Fibroblast of lung (primary cell): ENCODE measurements at regions not wholly inside any gene's neighbourhood (a gene's known extent, or its start where the extent isn't known, plus 50 kb on each side); places are given as distances from the start of the nearest gene placed in this dataset.
"Not testable (repeated sequence)": the region's sequence is repeated elsewhere in the genome, so short reads cannot be mapped to it uniquely, and the experiment has no call there.

Experiments used
- DNase-seq, 2 donors: peaks; one replicate each; pipeline versions ENCODE4 v3.0.0 to v3.0.0-alpha.2; 2010; ENCODE audit warnings: low read depth in 2 of 2
- H2AFZ ChIP-seq: 2 replicates; pipeline ENCODE4 v1.5.1; 2012; ENCODE audit warnings: low read length, control low read depth, inconsistent platforms
- H3K27ac ChIP-seq: 2 replicates; pipeline ENCODE4 v1.5.1; 2011; ENCODE audit warnings: low read length, control low read depth; ENCODE audit not compliant: insufficient read depth
- H3K27me3 ChIP-seq: 2 replicates; pipeline ENCODE4 v1.5.1; 2011; ENCODE audit warnings: mild to moderate bottlenecking, low read length; ENCODE audit not compliant: control insufficient read depth, insufficient read depth
- H3K36me3 ChIP-seq: 2 replicates; pipeline ENCODE4 v1.5.1; 2011; ENCODE audit warnings: low read length; ENCODE audit not compliant: control insufficient read depth, insufficient read depth
- H3K4me1 ChIP-seq: 2 replicates; pipeline ENCODE4 v1.5.1; 2011; ENCODE audit warnings: low read length; ENCODE audit not compliant: control insufficient read depth, insufficient read depth; ENCODE audit errors: extremely low read depth
- H3K4me2 ChIP-seq: 2 replicates; pipeline ENCODE4 v1.5.1; 2011; ENCODE audit warnings: low read length, control low read depth; ENCODE audit not compliant: insufficient read depth; ENCODE audit errors: extremely low read depth
- H3K4me3 ChIP-seq, 4 experiments: fragments of 200-600 bp in 1 of 4; sonication (generic) in 1 of 4; replicated peaks in 1 of 4; 2 replicates each; pipeline ENCODE4 v1.5.1; 2011 to 2016; ENCODE audit warnings: low read length in 4 of 4, low read depth in 3 of 4, mild to moderate bottlenecking in 3 of 4, control low read depth in 2 of 4, inconsistent platforms in 1 of 4, mixed read lengths in 1 of 4; ENCODE audit not compliant: insufficient read depth in 1 of 4; ENCODE audit errors: control extremely low read depth in 1 of 4
- H3K79me2 ChIP-seq: 2 replicates; pipeline ENCODE4 v1.5.1; 2012; ENCODE audit warnings: mild to moderate bottlenecking, low read length, inconsistent platforms; ENCODE audit not compliant: control insufficient read depth, insufficient read depth
- H3K9ac ChIP-seq: 2 replicates; pipeline ENCODE4 v1.5.1; 2011; ENCODE audit warnings: mild to moderate bottlenecking, low read length, control low read depth; ENCODE audit not compliant: insufficient read depth
- H3K9me3 ChIP-seq: 2 replicates; pipeline ENCODE4 v1.5.1; 2012; ENCODE audit warnings: low read depth, low read length; ENCODE audit not compliant: control insufficient read depth, insufficient read depth
- H4K20me1 ChIP-seq: 2 replicates; pipeline ENCODE4 v1.5.1; 2011; ENCODE audit warnings: low read length; ENCODE audit not compliant: control insufficient read depth, insufficient read depth; ENCODE audit errors: extremely low read depth
- EZH2 ChIP-seq: IDR thresholded peaks from 2 replicates; pipeline ENCODE4 v1.5.1; 2012; ENCODE audit warnings: low read length, control low read depth, mild to moderate bottlenecking; ENCODE audit errors: missing control alignments
- TF ChIP-seq, protein P1 (sequence below), 2 donors: IDR thresholded peaks in 1 of 2; conservative IDR thresholded peaks in 1 of 2; 1 replicate in 1 of 2; 2 replicates in 1 of 2; pipeline ENCODE4 v1.5.1; 2011 to 2012; ENCODE audit warnings: low read length in 2 of 2, control low read depth in 1 of 2, inconsistent platforms in 1 of 2, low read depth in 1 of 2, mild to moderate bottlenecking in 1 of 2

DNA sequence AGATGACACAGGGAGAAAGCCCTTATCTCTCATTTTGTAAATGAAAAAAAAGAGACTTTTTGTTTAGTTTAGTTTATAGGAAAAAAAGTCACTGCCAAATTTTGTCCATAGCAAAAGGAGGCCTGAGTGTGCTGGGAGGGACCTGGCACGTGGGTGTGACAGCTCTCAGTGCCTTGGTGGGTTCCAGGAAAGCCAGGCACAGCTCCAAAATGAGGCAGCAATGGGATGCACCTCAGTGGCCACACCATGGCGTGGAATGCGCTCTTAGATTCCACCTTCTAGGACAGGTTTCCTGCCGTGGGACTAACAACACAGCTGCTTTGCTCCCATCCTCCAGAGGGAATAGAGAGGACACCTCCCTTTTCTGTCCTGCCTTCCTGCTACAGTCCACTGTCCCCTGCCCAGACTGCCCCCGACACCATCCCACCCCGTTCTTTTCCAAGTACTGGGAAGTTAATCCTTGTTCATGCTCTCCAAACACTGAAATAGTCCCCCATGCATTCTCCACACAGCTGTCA, 207.6 kb downstream of the EMP1 start:
- Histone ChIP-seq H3K27me3 (no peaks in the 10 kb centered on the region), H3K4me1 (no peaks in the 10 kb centered on the region), H3K79me2 (no peaks in the 10 kb centered on the region), H3K9ac (no peak overlapping the region), H2AFZ (no peak overlapping the region), H3K4me2 (no peak overlapping the region), H3K9me3 (no peaks in the 10 kb centered on the region), H3K4me3 (no peak overlapping the region), H3K36me3 (no peaks in the 10 kb centered on the region), H3K27ac (no peak overlapping the region), H4K20me1 (no peaks in the 10 kb centered on the region)
- DNase-seq, result no peak
- TF ChIP-seq, protein P1, sequence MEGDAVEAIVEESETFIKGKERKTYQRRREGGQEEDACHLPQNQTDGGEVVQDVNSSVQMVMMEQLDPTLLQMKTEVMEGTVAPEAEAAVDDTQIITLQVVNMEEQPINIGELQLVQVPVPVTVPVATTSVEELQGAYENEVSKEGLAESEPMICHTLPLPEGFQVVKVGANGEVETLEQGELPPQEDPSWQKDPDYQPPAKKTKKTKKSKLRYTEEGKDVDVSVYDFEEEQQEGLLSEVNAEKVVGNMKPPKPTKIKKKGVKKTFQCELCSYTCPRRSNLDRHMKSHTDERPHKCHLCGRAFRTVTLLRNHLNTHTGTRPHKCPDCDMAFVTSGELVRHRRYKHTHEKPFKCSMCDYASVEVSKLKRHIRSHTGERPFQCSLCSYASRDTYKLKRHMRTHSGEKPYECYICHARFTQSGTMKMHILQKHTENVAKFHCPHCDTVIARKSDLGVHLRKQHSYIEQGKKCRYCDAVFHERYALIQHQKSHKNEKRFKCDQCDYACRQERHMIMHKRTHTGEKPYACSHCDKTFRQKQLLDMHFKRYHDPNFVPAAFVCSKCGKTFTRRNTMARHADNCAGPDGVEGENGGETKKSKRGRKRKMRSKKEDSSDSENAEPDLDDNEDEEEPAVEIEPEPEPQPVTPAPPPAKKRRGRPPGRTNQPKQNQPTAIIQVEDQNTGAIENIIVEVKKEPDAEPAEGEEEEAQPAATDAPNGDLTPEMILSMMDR (conservative IDR thresholded peaks at IDR 0.05 in 1 of 2, IDR thresholded peaks at IDR 0.05 in 1 of 2; ENCODE audit: low read depth in 1 of 2, low read length in 2 of 2), result no peak
- TF ChIP-seq EZH2, result no peak

DNA sequence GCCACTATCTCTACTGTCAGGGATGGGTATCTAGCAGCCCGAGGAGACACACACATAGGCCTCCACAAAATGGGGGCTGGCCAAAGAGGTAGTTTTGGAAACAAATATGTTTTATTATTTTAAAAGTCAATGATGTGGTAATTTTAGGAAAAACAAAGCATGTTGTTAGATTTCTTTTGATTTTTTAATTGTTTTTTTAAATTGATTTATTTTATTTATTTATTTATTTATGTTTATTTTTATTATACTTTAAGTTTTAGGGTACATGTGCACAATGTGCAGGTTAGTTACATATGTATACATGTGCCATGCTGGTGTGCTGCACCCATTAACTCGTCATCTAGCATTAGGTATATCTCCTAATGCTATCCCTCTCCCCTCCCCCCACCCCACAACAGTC, 194.8 kb downstream of the EMP1 start:
- not testable (repeated sequence) for H3K4me2 ChIP-seq, H3K4me3 ChIP-seq, H3K9ac ChIP-seq, DNase-seq, H3K27me3 ChIP-seq, H3K79me2 ChIP-seq, H3K36me3 ChIP-seq, H2AFZ ChIP-seq, H3K4me1 ChIP-seq, H3K9me3 ChIP-seq, H3K27ac ChIP-seq, H4K20me1 ChIP-seq

DNA sequence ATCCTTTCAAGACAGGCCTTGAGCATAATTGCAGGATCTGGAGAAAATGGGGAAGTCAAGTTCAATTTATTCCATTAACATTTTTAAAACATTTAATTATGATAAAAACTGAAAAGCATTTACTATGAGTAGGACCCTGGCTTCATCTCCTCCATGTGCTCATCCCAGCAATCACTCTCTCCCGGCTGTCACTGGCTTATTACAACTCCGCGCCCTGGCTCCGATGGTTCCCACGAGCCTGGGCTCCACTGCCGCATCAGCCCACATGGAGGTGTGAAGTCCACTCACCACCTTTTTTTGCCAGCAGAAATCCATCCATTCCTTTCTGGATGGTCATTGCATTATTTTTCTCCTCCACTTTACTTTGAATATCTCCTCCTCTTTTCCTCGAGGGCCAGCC, 194.4 kb downstream of the EMP1 start:
- no peaks in the 10 kb centered on the region for H3K79me2 ChIP-seq
- H3K27ac ChIP-seq, result no peak overlapping the region
- H3K9me3 ChIP-seq, result no peaks in the 10 kb centered on the region
- H3K4me2 ChIP-seq, result no peak overlapping the region
- H3K4me3 ChIP-seq, result no peak overlapping the region
- no peak overlapping the region for H3K9ac ChIP-seq
- no peaks in the 10 kb centered on the region for H3K4me1 ChIP-seq
- no peak for TF ChIP-seq EZH2
- TF ChIP-seq, protein P1 (conservative IDR thresholded peaks at IDR 0.05 in 1 of 2, IDR thresholded peaks at IDR 0.05 in 1 of 2; ENCODE audit: low read depth in 1 of 2, low read length in 2 of 2), result no peak
- DNase-seq, result no peak
- peaks cover 2% of the 10 kb centered on the region for H3K27me3 ChIP-seq
- H2AFZ ChIP-seq, result no peak overlapping the region
- H4K20me1 ChIP-seq, result no peaks in the 10 kb centered on the region
- H3K36me3 ChIP-seq, result no peaks in the 10 kb centered on the region
